ENCODE measurements at regions not wholly inside any gene's neighbourhood (a gene's known extent, or its start where the extent isn't known, plus 50 kb on each side); places are given as distances from the start of the nearest gene placed in this dataset.
"Not testable (repeated sequence)": the region's sequence is repeated elsewhere in the genome, so short reads cannot be mapped to it uniquely, and the experiment has no call there.

DNA sequence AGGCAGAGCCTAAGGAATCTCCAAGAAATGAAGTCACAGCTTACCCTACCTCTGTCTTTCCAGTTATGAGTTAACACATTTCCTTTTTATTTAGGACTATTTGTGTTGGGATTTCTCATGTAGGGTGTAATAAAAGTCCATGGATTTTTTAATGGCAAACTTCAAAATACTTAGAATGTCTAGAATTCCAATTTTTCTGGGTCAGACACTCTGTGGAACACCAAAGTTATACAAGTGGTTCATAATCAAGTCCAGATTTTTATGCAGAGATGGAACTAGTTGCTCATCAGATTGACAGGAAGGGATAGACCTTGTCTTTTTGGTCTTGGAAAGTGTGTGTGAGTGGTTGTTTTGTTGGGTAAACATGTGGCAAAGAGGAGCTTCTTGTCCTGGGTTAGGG, 69.8 kb upstream of the ADRA1D start:
- FAIRE-seq, result no peak
- no peak for DNase-seq (ENCODE audit: low read depth)
- no peaks in the 10 kb centered on the region for H3K36me3 ChIP-seq (ENCODE audit: control insufficient read depth, insufficient read depth, low read length)
- TF ChIP-seq, protein P1, sequence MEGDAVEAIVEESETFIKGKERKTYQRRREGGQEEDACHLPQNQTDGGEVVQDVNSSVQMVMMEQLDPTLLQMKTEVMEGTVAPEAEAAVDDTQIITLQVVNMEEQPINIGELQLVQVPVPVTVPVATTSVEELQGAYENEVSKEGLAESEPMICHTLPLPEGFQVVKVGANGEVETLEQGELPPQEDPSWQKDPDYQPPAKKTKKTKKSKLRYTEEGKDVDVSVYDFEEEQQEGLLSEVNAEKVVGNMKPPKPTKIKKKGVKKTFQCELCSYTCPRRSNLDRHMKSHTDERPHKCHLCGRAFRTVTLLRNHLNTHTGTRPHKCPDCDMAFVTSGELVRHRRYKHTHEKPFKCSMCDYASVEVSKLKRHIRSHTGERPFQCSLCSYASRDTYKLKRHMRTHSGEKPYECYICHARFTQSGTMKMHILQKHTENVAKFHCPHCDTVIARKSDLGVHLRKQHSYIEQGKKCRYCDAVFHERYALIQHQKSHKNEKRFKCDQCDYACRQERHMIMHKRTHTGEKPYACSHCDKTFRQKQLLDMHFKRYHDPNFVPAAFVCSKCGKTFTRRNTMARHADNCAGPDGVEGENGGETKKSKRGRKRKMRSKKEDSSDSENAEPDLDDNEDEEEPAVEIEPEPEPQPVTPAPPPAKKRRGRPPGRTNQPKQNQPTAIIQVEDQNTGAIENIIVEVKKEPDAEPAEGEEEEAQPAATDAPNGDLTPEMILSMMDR (IDR thresholded peaks at IDR 0.05; ENCODE audit: insufficient read depth, low read length, severe bottlenecking), result no peak
- H3K4me3 ChIP-seq (ENCODE audit: low read depth, low read length), result no peak overlapping the region
- no peaks in the 10 kb centered on the region for H3K27me3 ChIP-seq (ENCODE audit: control insufficient read depth, insufficient read depth, low read length)

DNA sequence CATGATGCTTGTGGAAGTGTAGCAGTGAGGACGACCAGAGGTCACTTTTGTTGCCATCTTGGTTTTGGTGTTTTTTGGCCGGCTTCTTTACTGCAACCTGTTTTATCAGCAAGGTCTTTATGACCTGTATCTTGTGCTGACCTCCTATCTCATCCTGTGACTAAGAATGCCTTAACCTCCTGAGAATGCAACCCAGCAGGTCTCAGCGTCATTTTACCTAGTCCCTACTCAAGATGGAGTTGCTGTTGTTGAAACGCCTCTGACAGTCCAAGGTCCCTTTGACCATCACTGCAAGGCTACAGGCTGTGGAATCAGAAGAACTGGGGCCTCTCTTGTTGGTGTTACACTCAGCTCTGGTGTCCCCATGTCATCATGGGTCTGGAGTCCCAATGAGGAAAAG, 61.5 kb upstream of the ADRA1D start:
- not testable (repeated sequence) for H3K27me3 ChIP-seq (ENCODE audit: control insufficient read depth, insufficient read depth, low read length); DNase-seq (ENCODE audit: low read depth); FAIRE-seq; H3K36me3 ChIP-seq (ENCODE audit: control insufficient read depth, insufficient read depth, low read length); H3K4me3 ChIP-seq (ENCODE audit: low read depth, low read length)

DNA sequence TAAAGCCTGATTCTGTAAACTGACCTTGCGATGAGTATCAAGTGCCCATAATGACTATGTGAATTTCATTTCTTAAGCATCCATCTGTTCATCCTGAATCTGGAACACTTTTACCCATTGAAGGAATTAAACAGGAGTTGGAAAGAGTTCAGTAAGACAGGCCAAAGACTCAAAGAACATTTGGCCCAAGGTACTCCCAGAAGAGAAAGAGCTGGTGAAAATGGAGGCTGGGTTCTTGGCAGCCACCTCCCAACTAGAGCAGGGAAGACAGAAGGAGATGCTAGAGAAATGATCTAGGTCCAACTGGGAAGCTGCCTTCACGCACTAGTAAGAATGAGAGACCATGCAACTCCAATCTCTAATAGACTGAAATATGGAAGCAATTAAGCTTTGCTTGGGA, 57.1 kb upstream of the ADRA1D start:
- DNase-seq (ENCODE audit: low read depth), result no peak
- Histone ChIP-seq H3K4me3 (ENCODE audit: low read depth, low read length) (no peak overlapping the region), H3K36me3 (ENCODE audit: control insufficient read depth, insufficient read depth, low read length) (no peaks in the 10 kb centered on the region), H3K27me3 (ENCODE audit: control insufficient read depth, insufficient read depth, low read length) (peaks cover 3% of the 10 kb centered on the region)
- TF ChIP-seq, protein P1 (IDR thresholded peaks at IDR 0.05; ENCODE audit: insufficient read depth, low read length, severe bottlenecking), result no peak
- peak; percentile 40 for FAIRE-seq

DNA sequence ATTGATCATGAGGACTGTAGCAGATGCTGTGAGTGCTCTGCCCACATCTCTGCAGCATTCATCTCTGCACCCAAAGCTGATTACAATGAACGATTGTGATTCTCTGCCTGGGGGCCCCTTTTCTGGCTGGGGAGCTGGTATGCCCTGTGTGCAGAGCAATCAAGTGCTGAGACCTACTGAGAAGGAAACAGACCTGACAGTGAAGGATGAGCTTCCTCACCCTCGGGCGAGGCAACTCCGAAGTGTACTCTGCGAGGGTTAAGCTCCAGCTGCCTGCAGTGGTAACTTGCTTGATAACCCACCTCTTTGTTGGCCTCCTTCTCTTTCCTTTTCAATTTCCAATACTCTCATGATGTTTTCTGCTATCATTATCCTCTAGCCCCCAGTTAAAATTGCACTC, 56.0 kb upstream of the ADRA1D start:
- DNase-seq (ENCODE audit: low read depth), result no peak
- no peak overlapping the region for H3K4me3 ChIP-seq (ENCODE audit: low read depth, low read length)
- H3K36me3 ChIP-seq (ENCODE audit: control insufficient read depth, insufficient read depth, low read length), result no peaks in the 10 kb centered on the region
- TF ChIP-seq, protein P1 (IDR thresholded peaks at IDR 0.05; ENCODE audit: insufficient read depth, low read length, severe bottlenecking), result no peak
- peaks cover 3% of the 10 kb centered on the region for H3K27me3 ChIP-seq (ENCODE audit: control insufficient read depth, insufficient read depth, low read length)
- no peak for FAIRE-seq

DNA sequence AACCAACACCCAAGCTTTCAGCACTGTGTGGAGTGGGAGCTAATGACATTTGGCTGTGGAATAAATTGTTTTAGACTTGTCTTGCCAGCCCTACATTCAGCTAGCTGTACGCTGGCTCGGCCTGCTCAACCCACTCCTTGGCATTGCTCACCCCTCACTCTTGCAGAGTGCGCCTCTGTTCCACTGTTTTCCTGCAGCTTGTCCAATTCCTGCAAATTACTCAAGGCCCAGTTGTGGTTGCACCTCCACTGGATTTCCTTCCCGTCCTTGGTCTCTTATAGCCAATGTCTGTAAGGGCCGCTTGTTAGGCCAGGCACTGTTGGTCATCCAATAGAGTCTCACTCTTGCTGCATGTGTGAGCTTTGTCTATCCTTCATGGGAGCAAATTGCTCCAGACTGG, 55.5 kb upstream of the ADRA1D start:
- FAIRE-seq (no peak), DNase-seq (ENCODE audit: low read depth) (no peak)
- H3K4me3 ChIP-seq (ENCODE audit: low read depth, low read length), result no peak overlapping the region
- H3K36me3 ChIP-seq (ENCODE audit: control insufficient read depth, insufficient read depth, low read length), result no peaks in the 10 kb centered on the region
- H3K27me3 ChIP-seq (ENCODE audit: control insufficient read depth, insufficient read depth, low read length), result peaks cover 3% of the 10 kb centered on the region
- TF ChIP-seq, protein P1 (IDR thresholded peaks at IDR 0.05; ENCODE audit: insufficient read depth, low read length, severe bottlenecking), result no peak

DNA sequence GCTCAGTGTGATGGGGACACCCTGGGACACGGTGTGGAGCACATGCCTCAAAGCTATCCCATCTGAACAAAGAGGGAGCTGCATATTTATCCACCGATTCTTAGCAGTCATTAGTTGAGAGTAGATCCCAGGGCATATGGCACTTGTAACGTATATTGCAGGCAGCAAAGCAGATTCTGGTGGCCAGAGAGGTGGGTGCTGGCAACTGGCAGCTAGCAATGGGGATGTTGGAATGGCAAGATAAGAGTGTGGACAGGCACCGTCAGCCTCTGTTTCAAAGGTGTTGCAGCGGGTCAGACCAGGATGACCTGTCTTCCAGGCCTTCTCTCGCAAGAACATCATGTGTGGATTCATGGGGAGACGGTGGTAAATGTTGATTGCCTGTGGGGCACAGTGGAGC, 54.0 kb upstream of the ADRA1D start:
- FAIRE-seq (peak; percentile 89), DNase-seq (ENCODE audit: low read depth) (no peak)
- TF ChIP-seq, protein P1 (IDR thresholded peaks at IDR 0.05; ENCODE audit: insufficient read depth, low read length, severe bottlenecking), result no peak

More for the DNA sequence above, 54.0 kb upstream of the ADRA1D start:
- Histone ChIP-seq H3K36me3 (ENCODE audit: control insufficient read depth, insufficient read depth, low read length) (no peaks in the 10 kb centered on the region), H3K27me3 (ENCODE audit: control insufficient read depth, insufficient read depth, low read length) (peaks cover 3% of the 10 kb centered on the region), H3K4me3 (ENCODE audit: low read depth, low read length) (no peak overlapping the region)

All from bronchial epithelial cell (primary cell).